Fibroblast of villous mesenchyme (primary cell): ENCODE measurements at regions not wholly inside any gene's neighbourhood (a gene's known extent, or its start where the extent isn't known, plus 50 kb on each side); places are given as distances from the start of the nearest gene placed in this dataset.

ENCODE experiments used
- DNase-seq: peaks from one replicate; pipeline ENCODE4 v3.0.0-alpha.2; 2010; ENCODE audit warnings: low read depth
- H3K4me3 ChIP-seq: 2 replicates; pipeline ENCODE4 v1.5.1; 2011; ENCODE audit warnings: low read depth, mild to moderate bottlenecking, low read length
- TF ChIP-seq, protein P1 (sequence below): IDR thresholded peaks from 2 replicates; pipeline ENCODE4 v1.5.1; 2012; ENCODE audit warnings: low read depth, mild to moderate bottlenecking, low read length; ENCODE audit not compliant: insufficient read depth

DNA sequence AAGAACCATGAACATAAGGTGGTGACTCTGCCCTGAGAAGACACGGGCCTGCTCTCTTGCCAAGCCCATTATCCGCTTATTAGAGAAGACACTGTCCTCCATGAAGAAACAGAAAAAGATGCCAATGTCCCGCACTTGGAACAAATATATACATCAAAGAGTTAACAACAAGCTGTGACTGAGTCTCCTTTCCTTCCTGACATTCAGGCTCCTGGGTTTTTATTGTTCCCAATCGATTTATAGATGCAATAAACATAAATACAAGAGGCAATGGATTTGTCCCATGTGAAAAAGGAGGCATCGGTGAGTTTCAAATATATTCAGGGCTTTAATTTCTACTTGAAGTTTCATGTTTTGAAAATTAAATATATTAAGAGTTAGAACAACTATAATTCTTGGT, 169.2 kb upstream of the CPEB2 start:
- no peak overlapping the region for H3K4me3 ChIP-seq
- TF ChIP-seq, protein P1, sequence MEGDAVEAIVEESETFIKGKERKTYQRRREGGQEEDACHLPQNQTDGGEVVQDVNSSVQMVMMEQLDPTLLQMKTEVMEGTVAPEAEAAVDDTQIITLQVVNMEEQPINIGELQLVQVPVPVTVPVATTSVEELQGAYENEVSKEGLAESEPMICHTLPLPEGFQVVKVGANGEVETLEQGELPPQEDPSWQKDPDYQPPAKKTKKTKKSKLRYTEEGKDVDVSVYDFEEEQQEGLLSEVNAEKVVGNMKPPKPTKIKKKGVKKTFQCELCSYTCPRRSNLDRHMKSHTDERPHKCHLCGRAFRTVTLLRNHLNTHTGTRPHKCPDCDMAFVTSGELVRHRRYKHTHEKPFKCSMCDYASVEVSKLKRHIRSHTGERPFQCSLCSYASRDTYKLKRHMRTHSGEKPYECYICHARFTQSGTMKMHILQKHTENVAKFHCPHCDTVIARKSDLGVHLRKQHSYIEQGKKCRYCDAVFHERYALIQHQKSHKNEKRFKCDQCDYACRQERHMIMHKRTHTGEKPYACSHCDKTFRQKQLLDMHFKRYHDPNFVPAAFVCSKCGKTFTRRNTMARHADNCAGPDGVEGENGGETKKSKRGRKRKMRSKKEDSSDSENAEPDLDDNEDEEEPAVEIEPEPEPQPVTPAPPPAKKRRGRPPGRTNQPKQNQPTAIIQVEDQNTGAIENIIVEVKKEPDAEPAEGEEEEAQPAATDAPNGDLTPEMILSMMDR: no peak
- DNase-seq: no peak

DNA sequence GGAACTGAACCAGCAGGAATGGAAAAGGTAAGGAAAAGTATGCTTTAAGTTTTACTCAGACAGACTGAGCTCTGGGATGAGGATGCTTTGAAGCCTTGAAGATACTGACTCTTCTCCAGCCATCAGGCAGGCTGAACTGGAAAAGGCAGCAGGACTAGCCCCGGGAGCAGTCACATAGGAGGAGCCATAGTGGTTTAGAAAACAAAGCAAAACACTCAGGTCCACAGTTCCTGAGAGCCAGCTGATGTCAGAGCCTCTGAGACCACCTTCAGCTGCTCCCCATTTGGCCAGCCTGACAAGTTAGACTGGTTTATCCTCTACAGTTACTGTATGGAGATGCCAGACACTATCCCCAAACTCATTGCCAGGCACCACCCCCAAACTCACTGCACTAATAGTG, 167.9 kb upstream of the CPEB2 start:
- DNase-seq: no peak
- no peak overlapping the region for H3K4me3 ChIP-seq
- TF ChIP-seq, protein P1: no peak

DNA sequence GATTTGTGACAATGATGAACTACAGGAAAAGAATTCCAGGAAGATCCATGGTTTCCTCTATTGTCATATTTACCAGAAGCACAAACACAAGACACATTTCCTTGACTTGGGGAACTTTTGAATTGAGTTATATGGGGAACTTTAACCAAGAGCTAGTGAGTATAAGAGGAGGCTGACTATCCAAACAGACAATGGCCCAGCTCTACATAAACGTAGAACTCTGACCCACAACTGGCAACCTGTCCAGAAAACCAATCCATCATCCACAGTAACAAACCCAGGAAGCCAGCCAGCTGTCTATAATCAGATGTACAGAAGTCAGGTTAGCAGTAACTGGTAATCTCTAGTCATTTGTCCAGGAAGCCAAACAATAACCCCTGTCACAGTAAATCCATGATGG, 167.0 kb upstream of the CPEB2 start:
- H3K4me3 ChIP-seq: no peak overlapping the region
- TF ChIP-seq, protein P1: no peak
- DNase-seq: no peak

DNA sequence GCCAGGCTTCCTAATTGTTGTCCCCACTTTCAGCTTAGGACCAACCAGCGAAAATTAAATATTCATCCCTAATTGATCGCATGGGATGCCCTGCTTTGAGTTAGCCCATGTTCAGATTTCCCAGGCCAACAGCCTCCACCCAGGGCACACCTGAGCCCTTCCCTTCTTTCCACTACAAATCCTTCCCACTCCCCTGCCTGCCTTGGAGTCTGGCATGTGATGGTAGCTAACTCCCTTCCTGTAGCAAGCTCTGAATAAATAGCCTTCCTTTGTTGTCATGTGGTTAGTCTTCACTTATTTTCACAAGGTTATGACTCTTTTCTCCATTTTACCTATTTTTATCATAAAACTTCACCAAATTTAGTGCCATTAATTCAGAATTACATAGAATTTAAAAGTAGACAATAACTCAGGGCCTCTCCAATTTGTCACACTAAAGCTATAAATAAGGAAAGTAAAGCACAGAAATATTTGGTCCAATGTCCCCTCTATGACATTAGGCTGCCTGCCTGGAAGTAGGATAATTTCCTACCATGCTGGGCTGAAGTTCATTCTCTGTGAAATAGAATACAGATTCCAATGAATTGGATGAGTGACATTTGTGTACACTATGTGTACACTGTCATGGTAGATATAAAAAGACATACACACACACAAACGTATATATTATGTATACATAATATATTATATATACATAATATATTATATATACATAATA, 166.4 kb upstream of the CPEB2 start:
- TF ChIP-seq, protein P1: no peak
- no peak for DNase-seq
- H3K4me3 ChIP-seq: no peak overlapping the region

DNA sequence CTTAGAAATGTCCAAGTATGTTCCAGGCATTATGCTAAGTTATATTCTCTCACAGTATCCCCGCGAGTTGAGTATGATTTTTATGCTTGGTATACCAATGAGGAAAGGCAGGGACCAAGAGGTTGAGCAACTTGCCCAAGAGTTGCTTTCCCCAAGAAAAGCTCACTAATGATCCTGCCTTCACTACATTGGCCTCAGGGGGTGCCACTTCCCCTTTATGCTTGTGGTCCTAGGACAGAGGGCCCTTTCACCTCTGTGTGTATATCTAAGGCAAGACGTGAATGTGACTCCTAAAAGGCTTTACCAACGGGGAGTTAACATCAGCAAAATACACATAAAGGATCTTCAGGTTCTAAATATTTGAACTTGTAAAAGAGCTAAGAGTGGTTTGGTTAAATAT, 164.4 kb upstream of the CPEB2 start:
- DNase-seq: no peak
- TF ChIP-seq, protein P1: no peak
- H3K4me3 ChIP-seq: no peak overlapping the region

DNA sequence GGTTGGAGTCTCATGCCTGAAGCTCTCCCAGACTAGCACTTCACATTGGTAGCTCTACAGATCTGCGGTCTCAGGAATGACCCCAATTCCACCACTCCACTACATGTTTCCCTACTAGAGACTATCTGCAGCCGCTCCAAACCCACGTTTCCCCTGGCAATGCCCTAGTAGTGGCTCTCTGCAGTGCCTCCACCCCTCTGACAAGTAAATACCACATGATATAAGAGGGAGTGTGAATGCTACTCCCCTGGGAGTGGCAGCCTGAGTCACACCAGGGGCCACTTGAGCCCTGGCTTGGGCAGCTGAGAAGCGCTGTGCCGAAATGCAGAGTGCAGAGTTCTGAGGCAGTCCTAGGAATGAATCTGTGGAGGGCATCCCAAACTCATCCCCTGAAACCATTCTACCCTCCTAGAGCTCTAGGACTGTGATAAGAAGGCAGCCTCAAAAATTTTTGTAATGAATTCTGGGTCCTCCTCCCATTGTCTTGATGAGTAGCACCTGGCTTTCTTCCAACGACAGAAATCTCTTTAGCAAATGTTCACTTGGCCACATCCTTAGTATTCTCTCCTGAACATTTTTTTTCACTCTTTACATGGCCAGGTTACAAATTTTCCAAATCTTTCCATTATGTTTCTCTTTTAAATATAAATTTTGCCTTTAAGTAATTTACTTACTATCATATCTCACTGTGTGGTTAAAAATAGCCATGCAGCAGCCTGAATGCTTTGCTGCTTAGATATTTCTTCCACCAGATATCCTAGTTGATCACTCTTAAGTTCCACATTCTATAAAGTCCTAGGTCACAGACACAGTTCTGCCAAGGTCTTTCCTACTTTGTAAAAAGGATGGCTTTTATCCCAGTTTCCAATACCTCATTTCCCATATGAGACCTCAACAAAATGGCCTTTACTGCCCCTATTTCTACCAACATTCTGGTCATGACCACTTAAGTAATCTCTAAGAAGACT, 160.2 kb upstream of the CPEB2 start:
- no peak overlapping the region for H3K4me3 ChIP-seq
- no peak for DNase-seq
- TF ChIP-seq, protein P1: no peak
